Spleen (tissue), 11 donors: ENCODE measurements at regions not wholly inside any gene's neighbourhood (a gene's known extent, or its start where the extent isn't known, plus 50 kb on each side); places are given as distances from the start of the nearest gene placed in this dataset.

Experiments used
- DNase-seq: peaks from one replicate; pipeline ENCODE4 v3.0.0-alpha.2; 2020
- H3K27ac ChIP-seq, 8 donors: fragments of 200-600 bp; sonication (generic) in 7 of 8; 1 replicate in 4 of 8; 2 replicates in 4 of 8; pipeline versions ENCODE4 v1.5.0 to v1.8.0; 2016 to 2021; ENCODE audit warnings: inconsistent platforms in 4 of 8, mild to moderate bottlenecking in 4 of 8, moderate library complexity in 1 of 8
- H3K27me3 ChIP-seq, 7 donors: fragments of 200-600 bp; sonication (generic) in 6 of 7; replicated peaks in 1 of 7; 1 replicate in 4 of 7; 2 replicates in 3 of 7; pipeline versions ENCODE4 v1.5.0 to v1.8.0; 2016 to 2021; ENCODE audit warnings: inconsistent platforms in 3 of 7, mild to moderate bottlenecking in 1 of 7
- H3K36me3 ChIP-seq, 6 donors: fragments of 200-600 bp; sonication (generic) in 5 of 6; 1 replicate in 4 of 6; 2 replicates in 2 of 6; pipeline versions ENCODE4 v1.5.0 to v1.8.0; 2016 to 2021; ENCODE audit warnings: inconsistent platforms in 2 of 6
- H3K4me1 ChIP-seq, 6 donors: fragments of 200-600 bp; sonication (generic) in 5 of 6; 1 replicate in 3 of 6; 2 replicates in 3 of 6; pipeline versions ENCODE4 v1.5.0 to v1.8.0; 2016 to 2021; ENCODE audit warnings: inconsistent platforms in 3 of 6
- H3K4me3 ChIP-seq, 8 donors: fragments of 200-600 bp; sonication (generic) in 7 of 8; 1 replicate in 4 of 8; 2 replicates in 4 of 8; pipeline versions ENCODE4 v1.5.0 to v1.8.0; 2016 to 2021; ENCODE audit warnings: inconsistent platforms in 4 of 8, mild to moderate bottlenecking in 4 of 8, moderate library complexity in 2 of 8
- H3K9me3 ChIP-seq, 8 donors: fragments of 200-600 bp; sonication (generic) in 7 of 8; 1 replicate in 4 of 8; 2 replicates in 4 of 8; pipeline versions ENCODE4 v1.5.0 to v1.8.0; 2016 to 2021; ENCODE audit warnings: inconsistent platforms in 4 of 8
- POLR2A ChIP-seq, 3 donors: fragments of 450-650 bp; IDR thresholded peaks; one replicate each; pipeline ENCODE4 v1.5.1; 2017; ENCODE audit warnings: antibody characterized with exemption in 3 of 3, mild to moderate bottlenecking in 1 of 3
- POLR2AphosphoS5 ChIP-seq, 3 donors: sonication (generic); formaldehyde crosslinking; IDR thresholded peaks; one replicate each; pipeline ENCODE4 v1.5.1; 2017; ENCODE audit warnings: antibody characterized with exemption in 3 of 3
- WGBS, 5 donors: extraction: QIAGEN DNeasy Blood & Tissue Kit in 3 of 5; methylation state at CpG; one replicate each; pipeline versions ENCODE4 v1.1.5 to v1.1.7; 2013 to 2018; 5-methylcytosine and 5-hydroxymethylcytosine counted together
- intact Hi-C: fragments of 100-400 bp; cut with DNase I; formaldehyde crosslinking; loops from one replicate; pipeline ENCODE4 v1.15.0; 2023; ENCODE audit warnings: low total_unique reads
- TF ChIP-seq, protein P1 (sequence below), 11 experiments: fragments of 200-600 bp in 7 of 11; fragments of 450-650 bp in 4 of 11; sonication (generic) in 4 of 11; IDR thresholded peaks in 8 of 11; conservative IDR thresholded peaks in 3 of 11; 1 replicate in 7 of 11; 2 replicates in 4 of 11; pipeline versions ENCODE4 v1.4.0 to v1.8.0; 2016 to 2021; ENCODE audit warnings: antibody characterized with exemption in 11 of 11, inconsistent platforms in 4 of 11, mild to moderate bottlenecking in 1 of 11
- donor health status: healthy with polysubstance abuse.
- donor health status: DM: no; HTN: no; CAD: no; lungs with moderate emphysema.
- donor health status: DM: no; HTN: no; CAD: no.
- donor health status: Bipolar disorder and iron deficiency.
- donor health status: healthy.
- donor health status: DM: no; HTN: no; CAD: no.
- donor health status: DM: yes; HTN: yes; CAD: no.

DNA sequence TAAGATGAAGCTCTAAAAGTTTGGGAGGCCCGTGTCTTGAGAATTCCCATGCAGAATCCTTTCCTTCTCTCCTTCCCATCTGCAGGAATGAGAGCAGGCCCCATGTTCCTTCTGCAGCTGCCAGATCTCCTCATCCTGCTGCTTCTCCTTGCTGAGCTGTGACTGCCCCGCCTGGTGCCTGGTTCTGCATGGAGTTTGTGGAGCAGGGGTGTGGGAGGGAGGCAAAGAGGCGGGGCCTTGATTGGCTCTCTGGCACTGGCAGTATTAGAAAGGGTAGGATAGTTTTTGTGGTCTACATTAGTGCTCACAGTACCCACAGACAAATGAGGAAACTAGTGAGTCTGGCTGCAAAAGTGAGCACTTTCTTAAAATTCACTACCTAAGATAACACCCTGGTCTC is 91.1 kb upstream of the CLPB start:
- Histone ChIP-seq H3K4me3 (no peak overlapping the region), H3K4me1 (peaks cover 0 to 15% (median 2%) of the 10 kb centered on the region in 6 donors), H3K9me3 (no peaks in the 10 kb centered on the region), H3K27me3 (no peaks in the 10 kb centered on the region), H3K36me3 (no peaks in the 10 kb centered on the region), H3K27ac (no peak overlapping the region)
- TF ChIP-seq, protein P1, sequence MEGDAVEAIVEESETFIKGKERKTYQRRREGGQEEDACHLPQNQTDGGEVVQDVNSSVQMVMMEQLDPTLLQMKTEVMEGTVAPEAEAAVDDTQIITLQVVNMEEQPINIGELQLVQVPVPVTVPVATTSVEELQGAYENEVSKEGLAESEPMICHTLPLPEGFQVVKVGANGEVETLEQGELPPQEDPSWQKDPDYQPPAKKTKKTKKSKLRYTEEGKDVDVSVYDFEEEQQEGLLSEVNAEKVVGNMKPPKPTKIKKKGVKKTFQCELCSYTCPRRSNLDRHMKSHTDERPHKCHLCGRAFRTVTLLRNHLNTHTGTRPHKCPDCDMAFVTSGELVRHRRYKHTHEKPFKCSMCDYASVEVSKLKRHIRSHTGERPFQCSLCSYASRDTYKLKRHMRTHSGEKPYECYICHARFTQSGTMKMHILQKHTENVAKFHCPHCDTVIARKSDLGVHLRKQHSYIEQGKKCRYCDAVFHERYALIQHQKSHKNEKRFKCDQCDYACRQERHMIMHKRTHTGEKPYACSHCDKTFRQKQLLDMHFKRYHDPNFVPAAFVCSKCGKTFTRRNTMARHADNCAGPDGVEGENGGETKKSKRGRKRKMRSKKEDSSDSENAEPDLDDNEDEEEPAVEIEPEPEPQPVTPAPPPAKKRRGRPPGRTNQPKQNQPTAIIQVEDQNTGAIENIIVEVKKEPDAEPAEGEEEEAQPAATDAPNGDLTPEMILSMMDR (IDR thresholded peaks at IDR 0.05 in 8 of 11, conservative IDR thresholded peaks at IDR 0.05 in 3 of 11) = no peak
- no peak for TF ChIP-seq POLR2A (IDR thresholded peaks at IDR 0.05)
- DNase-seq = no peak
- intact Hi-C loops = no loop called here
- WGBS, 5 donors = 81 to 92% (median 83%) methylated on average over 3 of the region's 3 CpGs

DNA sequence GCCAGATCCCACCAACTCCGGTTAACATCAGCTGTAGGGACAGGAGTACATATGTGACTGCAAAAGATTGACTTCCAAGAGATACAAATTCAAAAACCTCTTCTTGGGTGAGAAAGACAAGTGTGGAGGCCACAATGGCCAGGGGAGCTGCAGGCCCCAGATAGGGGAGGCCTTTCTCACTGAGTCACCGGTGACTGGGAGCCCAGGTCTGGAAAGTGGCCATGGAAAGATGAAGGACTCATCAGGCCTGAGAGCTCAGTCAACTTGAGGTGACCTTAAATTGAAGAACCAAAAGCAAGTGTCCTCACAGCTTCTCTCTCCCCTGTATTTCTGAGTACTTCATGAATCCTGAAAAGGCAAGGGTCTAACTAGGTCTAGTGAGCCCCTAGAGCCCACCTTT is 90.4 kb upstream of the CLPB start:
- no peaks in the 10 kb centered on the region for H3K36me3 ChIP-seq
- intact Hi-C loops = no loop called here
- no peak overlapping the region for H3K27ac ChIP-seq
- H3K4me1 ChIP-seq = peaks cover 0 to 23% (median 10%) of the 10 kb centered on the region in 6 donors
- no peak for TF ChIP-seq POLR2A (IDR thresholded peaks at IDR 0.05)
- TF ChIP-seq, protein P1 (IDR thresholded peaks at IDR 0.05 in 8 of 11, conservative IDR thresholded peaks at IDR 0.05 in 3 of 11) = no peak
- no peak for TF ChIP-seq POLR2AphosphoS5 (IDR thresholded peaks at IDR 0.05)
- H3K27me3 ChIP-seq = no peaks in the 10 kb centered on the region
- no peak for DNase-seq
- WGBS, 5 donors = 88 to 98% (median 96%) methylated on average over 2 of the region's 2 CpGs
- H3K9me3 ChIP-seq = no peaks in the 10 kb centered on the region
- H3K4me3 ChIP-seq = no peak overlapping the region

DNA sequence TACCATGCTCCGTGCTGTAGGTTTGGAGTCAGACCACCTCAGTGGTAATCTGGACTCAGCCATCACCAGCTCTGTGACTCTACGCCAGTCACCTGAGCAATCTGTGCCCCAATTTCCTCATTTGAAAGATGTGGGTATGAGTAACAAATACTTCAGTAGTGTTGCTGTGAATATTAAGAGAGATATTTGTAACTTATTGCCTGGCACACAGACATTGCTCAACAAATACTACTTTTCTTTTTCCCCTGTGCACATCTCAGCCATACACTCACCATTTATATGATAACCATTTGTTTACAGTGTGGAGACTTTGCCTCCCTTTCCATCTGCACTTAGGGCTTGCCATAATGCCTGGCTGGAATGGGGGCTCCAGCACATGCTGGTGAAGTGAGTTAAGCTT is 89.7 kb upstream of the CLPB start:
- H3K27ac ChIP-seq = no peak overlapping the region
- intact Hi-C loops = no loop called here
- no peak for DNase-seq
- no peaks in the 10 kb centered on the region for H3K9me3 ChIP-seq
- TF ChIP-seq, protein P1 (IDR thresholded peaks at IDR 0.05 in 8 of 11, conservative IDR thresholded peaks at IDR 0.05 in 3 of 11) = no peak
- TF ChIP-seq POLR2AphosphoS5 (IDR thresholded peaks at IDR 0.05) (no peak), POLR2A (IDR thresholded peaks at IDR 0.05) (no peak)
- H3K4me3 ChIP-seq = no peak overlapping the region
- peaks cover 1 to 30% (median 16%) of the 10 kb centered on the region in 6 donors for H3K4me1 ChIP-seq
- H3K36me3 ChIP-seq = no peaks in the 10 kb centered on the region
- H3K27me3 ChIP-seq = no peaks in the 10 kb centered on the region
- 87 to 96% (median 91%) methylated on average over 2 of the region's 2 CpGs for WGBS, 5 donors

DNA sequence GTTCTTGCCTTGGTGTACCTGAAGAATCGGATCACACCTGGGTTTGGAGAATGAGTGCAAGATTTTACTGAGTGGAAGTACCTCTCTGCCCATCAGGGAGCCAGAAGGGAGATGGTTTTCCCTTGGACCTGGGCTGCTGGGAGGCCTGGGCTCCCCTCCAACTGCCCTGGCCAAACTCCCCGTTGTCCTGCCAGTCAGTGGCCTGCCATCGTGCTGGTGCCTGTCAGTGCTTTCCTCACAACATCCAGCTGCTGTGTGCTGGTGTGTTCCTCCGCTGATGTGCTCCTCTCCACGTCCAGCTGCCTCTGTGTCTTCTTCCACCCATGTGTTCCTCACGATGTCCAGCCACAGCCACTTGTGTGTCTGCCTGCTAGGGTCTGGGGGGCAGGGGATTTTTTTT is 87.9 kb upstream of the CLPB start:
- intact Hi-C loops = no loop called here
- DNase-seq = no peak
- Histone ChIP-seq H3K27me3 (no peaks in the 10 kb centered on the region), H3K4me3 (no peak overlapping the region), H3K4me1 (peaks cover 4 to 36% (median 20%) of the 10 kb centered on the region in 6 donors), H3K36me3 (no peaks in the 10 kb centered on the region), H3K27ac (no peak overlapping the region), H3K9me3 (no peaks in the 10 kb centered on the region)
- WGBS, 5 donors = 82 to 92% (median 88%) methylated on average over 6 of the region's 6 CpGs
- TF ChIP-seq POLR2AphosphoS5 (IDR thresholded peaks at IDR 0.05) = no peak
- TF ChIP-seq, protein P1 (IDR thresholded peaks at IDR 0.05 in 8 of 11, conservative IDR thresholded peaks at IDR 0.05 in 3 of 11) = no peak
- TF ChIP-seq POLR2A (IDR thresholded peaks at IDR 0.05) = no peak
